Fibroblast of lung (primary cell): ENCODE measurements at regions not wholly inside any gene's neighbourhood (a gene's known extent, or its start where the extent isn't known, plus 50 kb on each side); places are given as distances from the start of the nearest gene placed in this dataset.
A peak's percentile ranks its signal among the peaks of the same experiment; 100 is the strongest.

Source experiments
- DNase-seq, 2 donors: peaks; one replicate each; pipeline versions ENCODE4 v3.0.0 to v3.0.0-alpha.2; 2010; ENCODE audit warnings: low read depth in 2 of 2
- H2AFZ ChIP-seq: 2 replicates; pipeline ENCODE4 v1.5.1; 2012; ENCODE audit warnings: low read length, control low read depth, inconsistent platforms
- H3K27ac ChIP-seq: 2 replicates; pipeline ENCODE4 v1.5.1; 2011; ENCODE audit warnings: low read length, control low read depth; ENCODE audit not compliant: insufficient read depth
- H3K27me3 ChIP-seq: 2 replicates; pipeline ENCODE4 v1.5.1; 2011; ENCODE audit warnings: mild to moderate bottlenecking, low read length; ENCODE audit not compliant: control insufficient read depth, insufficient read depth
- H3K36me3 ChIP-seq: 2 replicates; pipeline ENCODE4 v1.5.1; 2011; ENCODE audit warnings: low read length; ENCODE audit not compliant: control insufficient read depth, insufficient read depth
- H3K4me1 ChIP-seq: 2 replicates; pipeline ENCODE4 v1.5.1; 2011; ENCODE audit warnings: low read length; ENCODE audit not compliant: control insufficient read depth, insufficient read depth; ENCODE audit errors: extremely low read depth
- H3K4me2 ChIP-seq: 2 replicates; pipeline ENCODE4 v1.5.1; 2011; ENCODE audit warnings: low read length, control low read depth; ENCODE audit not compliant: insufficient read depth; ENCODE audit errors: extremely low read depth
- H3K4me3 ChIP-seq, 4 experiments: fragments of 200-600 bp in 1 of 4; sonication (generic) in 1 of 4; replicated peaks in 1 of 4; 2 replicates each; pipeline ENCODE4 v1.5.1; 2011 to 2016; ENCODE audit warnings: low read length in 4 of 4, low read depth in 3 of 4, mild to moderate bottlenecking in 3 of 4, control low read depth in 2 of 4, inconsistent platforms in 1 of 4, mixed read lengths in 1 of 4; ENCODE audit not compliant: insufficient read depth in 1 of 4; ENCODE audit errors: control extremely low read depth in 1 of 4
- H3K79me2 ChIP-seq: 2 replicates; pipeline ENCODE4 v1.5.1; 2012; ENCODE audit warnings: mild to moderate bottlenecking, low read length, inconsistent platforms; ENCODE audit not compliant: control insufficient read depth, insufficient read depth
- H3K9ac ChIP-seq: 2 replicates; pipeline ENCODE4 v1.5.1; 2011; ENCODE audit warnings: mild to moderate bottlenecking, low read length, control low read depth; ENCODE audit not compliant: insufficient read depth
- H3K9me3 ChIP-seq: 2 replicates; pipeline ENCODE4 v1.5.1; 2012; ENCODE audit warnings: low read depth, low read length; ENCODE audit not compliant: control insufficient read depth, insufficient read depth
- H4K20me1 ChIP-seq: 2 replicates; pipeline ENCODE4 v1.5.1; 2011; ENCODE audit warnings: low read length; ENCODE audit not compliant: control insufficient read depth, insufficient read depth; ENCODE audit errors: extremely low read depth
- EZH2 ChIP-seq: IDR thresholded peaks from 2 replicates; pipeline ENCODE4 v1.5.1; 2012; ENCODE audit warnings: low read length, control low read depth, mild to moderate bottlenecking; ENCODE audit errors: missing control alignments
- TF ChIP-seq, protein P1 (sequence below), 2 donors: IDR thresholded peaks in 1 of 2; conservative IDR thresholded peaks in 1 of 2; 1 replicate in 1 of 2; 2 replicates in 1 of 2; pipeline ENCODE4 v1.5.1; 2011 to 2012; ENCODE audit warnings: low read length in 2 of 2, control low read depth in 1 of 2, inconsistent platforms in 1 of 2, low read depth in 1 of 2, mild to moderate bottlenecking in 1 of 2

DNA sequence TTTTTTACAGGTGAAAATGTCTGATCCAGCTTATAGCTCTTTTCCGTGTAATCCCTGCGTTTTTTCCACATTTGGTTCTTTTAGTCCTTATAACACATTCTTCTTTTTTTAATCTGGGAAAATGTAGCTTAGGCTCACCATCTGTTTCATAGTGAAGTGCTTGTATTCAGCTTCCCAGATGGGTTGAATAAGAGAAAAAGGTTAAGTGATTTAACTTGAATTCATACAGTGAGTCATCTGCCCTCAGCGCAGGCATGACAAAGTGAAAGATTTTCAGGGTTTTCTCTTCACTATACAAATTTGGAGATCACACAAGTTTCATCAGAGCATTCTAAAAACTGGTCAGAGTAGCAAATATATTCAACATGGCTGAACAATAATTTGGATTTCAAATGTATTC, 224.8 kb downstream of the SPRY2 start:
- no peak overlapping the region for H3K27ac ChIP-seq
- peaks cover 2% of the 10 kb centered on the region for H3K4me1 ChIP-seq
- H3K36me3 ChIP-seq = no peaks in the 10 kb centered on the region
- TF ChIP-seq EZH2 = no peak
- H4K20me1 ChIP-seq = no peaks in the 10 kb centered on the region
- H2AFZ ChIP-seq = no peak overlapping the region
- no peak overlapping the region for H3K9ac ChIP-seq
- H3K27me3 ChIP-seq = no peaks in the 10 kb centered on the region
- no peak overlapping the region for H3K4me2 ChIP-seq
- H3K9me3 ChIP-seq = no peaks in the 10 kb centered on the region
- peak; percentile 86 to 87 for DNase-seq
- no peak overlapping the region for H3K4me3 ChIP-seq
- H3K79me2 ChIP-seq = no peaks in the 10 kb centered on the region

DNA sequence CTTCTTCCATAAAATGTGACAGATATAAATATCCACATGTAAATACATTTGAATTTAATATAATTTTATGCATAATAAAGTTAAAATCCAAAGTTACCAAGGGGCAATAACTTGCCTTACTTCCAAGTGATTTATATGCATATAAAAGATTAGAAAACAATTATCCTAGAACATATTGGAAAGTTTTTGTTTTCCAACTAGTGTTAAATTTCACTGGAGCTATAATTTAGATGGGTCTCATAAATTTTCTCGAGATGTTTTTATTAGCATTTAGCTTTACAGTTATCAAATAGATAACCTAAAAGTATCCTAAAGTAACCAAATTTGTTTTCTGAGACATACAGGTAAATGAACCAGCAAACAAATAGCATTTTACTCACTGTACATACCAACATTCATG, 225.3 kb downstream of the SPRY2 start:
- peaks cover 2% of the 10 kb centered on the region for H3K4me1 ChIP-seq
- H3K4me3 ChIP-seq = no peak overlapping the region
- DNase-seq = no peak
- no peaks in the 10 kb centered on the region for H3K9me3 ChIP-seq
- no peaks in the 10 kb centered on the region for H3K36me3 ChIP-seq
- H3K79me2 ChIP-seq = no peaks in the 10 kb centered on the region
- no peak for TF ChIP-seq EZH2
- TF ChIP-seq, protein P1, sequence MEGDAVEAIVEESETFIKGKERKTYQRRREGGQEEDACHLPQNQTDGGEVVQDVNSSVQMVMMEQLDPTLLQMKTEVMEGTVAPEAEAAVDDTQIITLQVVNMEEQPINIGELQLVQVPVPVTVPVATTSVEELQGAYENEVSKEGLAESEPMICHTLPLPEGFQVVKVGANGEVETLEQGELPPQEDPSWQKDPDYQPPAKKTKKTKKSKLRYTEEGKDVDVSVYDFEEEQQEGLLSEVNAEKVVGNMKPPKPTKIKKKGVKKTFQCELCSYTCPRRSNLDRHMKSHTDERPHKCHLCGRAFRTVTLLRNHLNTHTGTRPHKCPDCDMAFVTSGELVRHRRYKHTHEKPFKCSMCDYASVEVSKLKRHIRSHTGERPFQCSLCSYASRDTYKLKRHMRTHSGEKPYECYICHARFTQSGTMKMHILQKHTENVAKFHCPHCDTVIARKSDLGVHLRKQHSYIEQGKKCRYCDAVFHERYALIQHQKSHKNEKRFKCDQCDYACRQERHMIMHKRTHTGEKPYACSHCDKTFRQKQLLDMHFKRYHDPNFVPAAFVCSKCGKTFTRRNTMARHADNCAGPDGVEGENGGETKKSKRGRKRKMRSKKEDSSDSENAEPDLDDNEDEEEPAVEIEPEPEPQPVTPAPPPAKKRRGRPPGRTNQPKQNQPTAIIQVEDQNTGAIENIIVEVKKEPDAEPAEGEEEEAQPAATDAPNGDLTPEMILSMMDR (conservative IDR thresholded peaks at IDR 0.05 in 1 of 2, IDR thresholded peaks at IDR 0.05 in 1 of 2; ENCODE audit: low read depth in 1 of 2, low read length in 2 of 2) = no peak
- no peak overlapping the region for H3K9ac ChIP-seq
- H4K20me1 ChIP-seq = no peaks in the 10 kb centered on the region
- no peak overlapping the region for H3K27ac ChIP-seq
- H3K27me3 ChIP-seq = no peaks in the 10 kb centered on the region
- H3K4me2 ChIP-seq = no peak overlapping the region
- no peak overlapping the region for H2AFZ ChIP-seq

DNA sequence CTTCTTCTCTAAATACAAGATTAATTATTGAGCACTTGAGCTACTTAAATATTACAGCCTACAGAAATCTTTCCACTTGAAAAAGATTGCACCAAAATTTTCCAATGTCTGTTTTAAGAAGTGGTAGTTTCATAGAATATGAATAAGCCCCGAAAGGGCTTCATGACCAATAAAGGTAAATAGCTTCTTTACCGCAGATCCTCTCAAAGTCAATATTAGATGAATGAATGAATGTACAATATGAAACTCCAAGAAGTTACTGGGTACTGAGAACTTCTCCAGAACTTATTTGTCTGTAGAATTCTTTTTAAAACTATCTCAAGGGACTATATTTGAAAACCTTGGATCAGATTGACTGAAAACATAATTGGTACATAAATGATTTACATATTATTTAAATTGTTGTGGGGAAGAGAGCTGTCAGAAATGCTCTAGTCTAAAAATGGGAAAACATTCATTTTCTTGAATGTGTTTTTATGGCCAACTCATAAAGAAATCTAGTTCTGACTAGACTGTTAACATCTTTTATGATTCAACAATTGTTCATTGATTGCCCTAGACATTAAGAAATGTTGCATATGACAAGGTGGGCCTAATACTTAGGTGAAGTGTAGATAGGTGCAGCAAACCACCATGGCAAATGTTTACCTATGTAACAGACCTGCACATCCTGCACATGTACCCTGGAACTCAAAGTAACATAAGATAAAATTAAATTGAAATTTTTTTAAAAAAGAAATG, 227.0 kb downstream of the SPRY2 start:
- Histone ChIP-seq H3K36me3 (no peaks in the 10 kb centered on the region), H4K20me1 (no peaks in the 10 kb centered on the region), H3K79me2 (no peaks in the 10 kb centered on the region), H3K9me3 (no peaks in the 10 kb centered on the region), H3K4me3 (no peak overlapping the region), H3K4me1 (peaks cover 2% of the 10 kb centered on the region), H2AFZ (no peak overlapping the region), H3K27ac (no peak overlapping the region), H3K27me3 (no peaks in the 10 kb centered on the region), H3K4me2 (no peak overlapping the region), H3K9ac (no peak overlapping the region)
- no peak for TF ChIP-seq EZH2
- TF ChIP-seq, protein P1 (conservative IDR thresholded peaks at IDR 0.05 in 1 of 2, IDR thresholded peaks at IDR 0.05 in 1 of 2; ENCODE audit: low read depth in 1 of 2, low read length in 2 of 2) = no peak
- DNase-seq = no peak
